GM12891 (cell line): ENCODE measurements at regions not wholly inside any gene's neighbourhood (a gene's known extent, or its start where the extent isn't known, plus 50 kb on each side); places are given as distances from the start of the nearest gene placed in this dataset.

Experiments used
- POLR2A ChIP-seq: IDR thresholded peaks from 2 replicates; pipeline ENCODE4 v1.6.1; 2011; ENCODE audit warnings: low read depth, low read length, control low read depth
- POLR2AphosphoS5 ChIP-seq: IDR thresholded peaks from 2 replicates; pipeline ENCODE4 v1.6.1; 2011; ENCODE audit warnings: low read depth, low read length, control low read depth
- POU2F2 ChIP-seq: IDR thresholded peaks from 2 replicates; pipeline ENCODE4 v1.6.1; 2011; ENCODE audit warnings: low read depth, mild to moderate bottlenecking, control low read depth, low read length, moderate library complexity
- TAF1 ChIP-seq: IDR thresholded peaks from 2 replicates; pipeline ENCODE4 v1.6.1; 2011; ENCODE audit warnings: low read depth, low read length, control low read depth

- no peak for TF ChIP-seq TAF1
- no peak for TF ChIP-seq POLR2A
- no peak for TF ChIP-seq POLR2AphosphoS5
- no peak for TF ChIP-seq POU2F2
These were observed 169.8 kb upstream of the PLXNC1 start for GRCh38 chr12:93978553-93978952.
